GM12878 (cell line): ENCODE measurements at regions not wholly inside any gene's neighbourhood (a gene's known extent, or its start where the extent isn't known, plus 50 kb on each side); places are given as distances from the start of the nearest gene placed in this dataset.

Source experiments
- ATAC-seq: fragments of 200-7000 bp; cut with Tn5 transposase; 3 replicates; pipeline ENCODE4 v1.9.1; 2020; ENCODE audit warnings: mild to moderate bottlenecking, moderate library complexity
- BruUV-seq: library from RNA; stranded (reverse); fragments of 400-500 nt; replicated peaks from 2 replicates; lab custom pipeline; 2021; lab: Mats Ljungman, UMichigan
- CTCF ChIA-PET: fragments of 300-600 bp; sonication (Branson Sonifier 250); formaldehyde crosslinking; extraction: SDS; loops from one replicate; lab custom pipeline; 2021; ENCODE audit warnings: inconsistent platforms; lab: Yijun Ruan, JAX
- POLR2A ChIA-PET: fragments of 350-600 bp; formaldehyde crosslinking; extraction: SDS; loops from one replicate; lab custom pipeline; 2021; ENCODE audit warnings: inconsistent platforms; lab: Charles Lee
- RAD21 ChIA-PET: fragments of 300-600 bp; sonication (Branson Sonifier 250); formaldehyde crosslinking; loops from one replicate; lab custom pipeline; 2023; ENCODE audit warnings: antibody characterized with exemption; ENCODE audit not compliant: unreplicated experiment; lab: Charles Lee
- SMC1A ChIA-PET: fragments of 300-600 bp; sonication (Branson Sonifier 250); formaldehyde crosslinking; loops from one replicate; lab custom pipeline; 2023; ENCODE audit not compliant: unreplicated experiment, uncharacterized antibody; lab: Charles Lee
- DNase-seq: peaks from one replicate; pipeline ENCODE4 v3.0.0-alpha.2; 2011; ENCODE audit warnings: low read depth, low spot score
- FAIRE-seq: peaks from 3 replicates; lab custom pipeline; 2011; peaks lifted over from hg19 to GRCh38; lab: Jason Lieb, UNC
- H2AFZ ChIP-seq: 2 replicates; pipeline ENCODE4 v1.6.0; 2011; ENCODE audit warnings: low read depth, low read length, control low read depth; ENCODE audit not compliant: control insufficient read depth
- H3K27ac ChIP-seq: 2 replicates; pipeline ENCODE4 v1.5.1; 2011; ENCODE audit warnings: control low read depth; ENCODE audit not compliant: control insufficient read depth, insufficient read depth
- H3K27me3 ChIP-seq, 2 experiments: replicated peaks in 1 of 2; 2 replicates each; pipeline versions ENCODE4 v1.6.0 to v1.6.1; 2011; ENCODE audit warnings: low read length in 1 of 2; ENCODE audit not compliant: control insufficient read depth in 2 of 2, insufficient read depth in 2 of 2
- H3K36me3 ChIP-seq, 2 experiments: 2 replicates each; pipeline ENCODE4 v1.5.1; 2011; ENCODE audit warnings: low read length in 1 of 2; ENCODE audit not compliant: control insufficient read depth in 2 of 2, insufficient read depth in 2 of 2
- H3K4me1 ChIP-seq: 2 replicates; pipeline ENCODE4 v1.6.1; 2011; ENCODE audit warnings: mild to moderate bottlenecking, low read length, moderate library complexity, mixed read lengths; ENCODE audit not compliant: control insufficient read depth, insufficient read depth
- H3K4me2 ChIP-seq: 2 replicates; pipeline ENCODE4 v1.6.0; 2011; ENCODE audit warnings: control low read depth; ENCODE audit not compliant: control insufficient read depth, insufficient read depth
- H3K4me3 ChIP-seq: fragments of 200-600 bp; sonication (generic); 2 replicates; pipeline ENCODE4 v1.5.1; 2016
- H3K79me2 ChIP-seq: 2 replicates; pipeline ENCODE4 v1.6.0; 2011; ENCODE audit warnings: low read length; ENCODE audit not compliant: control insufficient read depth, insufficient read depth
- H3K9ac ChIP-seq: 2 replicates; pipeline ENCODE4 v1.8.0; 2011; ENCODE audit warnings: low read length, control low read depth, mixed read lengths; ENCODE audit not compliant: control insufficient read depth, insufficient read depth
- H3K9me3 ChIP-seq: replicated peaks from 3 replicates; pipeline ENCODE4 v1.5.1; 2011; ENCODE audit warnings: mild to moderate bottlenecking, low read length; ENCODE audit not compliant: control insufficient read depth, insufficient read depth
- H4K20me1 ChIP-seq: 2 replicates; pipeline ENCODE4 v1.6.0; 2011; ENCODE audit not compliant: control insufficient read depth, insufficient read depth
- BMI1 ChIP-seq: fragments of 450-650 bp; IDR thresholded peaks from 2 replicates; pipeline ENCODE4 v1.6.1; 2016; ENCODE audit warnings: mild to moderate bottlenecking, moderate library complexity, borderline replicate concordance
- CHD4 ChIP-seq: fragments of 200-600 bp; sonication (generic); IDR thresholded peaks from 2 replicates; pipeline ENCODE4 v1.6.1; 2016; ENCODE audit warnings: mild to moderate bottlenecking
- EGR1 ChIP-seq, 2 experiments: IDR thresholded peaks; 1 replicate in 1 of 2; 2 replicates in 1 of 2; pipeline ENCODE4 v1.6.1; 2011 to 2012; ENCODE audit warnings: low read depth in 2 of 2, low read length in 2 of 2, borderline replicate concordance in 1 of 2, mild to moderate bottlenecking in 1 of 2, moderate library complexity in 1 of 2
- NFIC ChIP-seq: IDR thresholded peaks from 2 replicates; pipeline ENCODE4 v1.6.1; 2012; ENCODE audit warnings: low read depth, mild to moderate bottlenecking, inconsistent platforms, low read length, moderate library complexity
- NFYA ChIP-seq: IDR thresholded peaks from 2 replicates; pipeline ENCODE4 v1.6.1; 2011; ENCODE audit warnings: low read depth, mild to moderate bottlenecking, low read length, improper control_type of control experiment, borderline replicate concordance
- PAX5 ChIP-seq: IDR thresholded peaks from 2 replicates; pipeline ENCODE4 v1.6.1; 2011; ENCODE audit warnings: low read depth, low read length, borderline replicate concordance
- WRNIP1 ChIP-seq: IDR thresholded peaks from 2 replicates; pipeline ENCODE4 v1.6.1; 2011; ENCODE audit warnings: low read depth, low read length, improper control_type of control experiment, borderline replicate concordance
- in situ Hi-C: fragments of 300-500 bp; cut with MboI; formaldehyde crosslinking; loops from 9 replicates; pipeline ENCODE4 v1.14.3; 2018; ENCODE audit warnings: mixed read lengths
- intact Hi-C: fragments of 100-400 bp; cut with micrococcal nuclease; formaldehyde crosslinking; loops from one replicate; pipeline ENCODE4 v1.14.2; 2022; ENCODE audit not compliant: unreplicated experiment
- TF ChIP-seq, protein P1 (sequence below), 3 experiments: IDR thresholded peaks in 2 of 3; conservative IDR thresholded peaks in 1 of 3; 2 replicates each; pipeline ENCODE4 v1.5.1; 2011; ENCODE audit warnings: low read depth in 3 of 3, low read length in 3 of 3, mild to moderate bottlenecking in 3 of 3, control low read depth in 2 of 3, moderate library complexity in 2 of 3, inconsistent platforms in 1 of 3, mixed read lengths in 1 of 3; ENCODE audit not compliant: control insufficient read depth in 2 of 3, insufficient read depth in 1 of 3; ENCODE audit errors: extremely low read depth in 1 of 3
- TF ChIP-seq, protein P2 (sequence below): fragments of 450-650 bp; IDR thresholded peaks from 2 replicates; pipeline ENCODE4 v1.6.1; 2018; ENCODE audit warnings: borderline replicate concordance, mild to moderate bottlenecking; ENCODE audit not compliant: partially characterized antibody

DNA sequence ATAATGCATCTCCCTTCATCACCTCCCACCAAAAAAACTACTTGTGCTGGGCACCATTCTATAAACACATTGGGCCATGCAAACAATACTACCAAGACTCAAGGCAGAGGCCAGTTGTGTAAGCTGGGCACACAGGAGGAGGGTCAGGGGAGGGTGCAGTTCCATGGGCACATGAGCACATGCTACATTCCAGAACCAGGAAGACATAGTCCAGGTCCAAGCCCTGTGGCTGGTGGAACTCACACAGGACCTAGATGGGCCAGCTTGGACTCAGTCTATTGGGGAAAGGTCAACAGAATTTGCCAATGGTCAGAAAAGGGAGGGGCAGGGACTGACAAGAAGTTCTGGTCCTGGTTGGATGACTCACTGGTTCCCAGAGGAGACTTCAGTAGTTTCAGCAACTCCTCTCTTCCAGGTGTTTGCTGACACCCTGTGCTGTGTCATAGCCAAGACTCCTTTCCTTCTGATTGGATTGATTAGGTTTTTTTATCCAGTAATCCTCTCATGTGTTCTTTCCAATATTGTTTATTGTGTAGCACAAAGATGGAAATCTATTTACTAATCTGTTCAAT lies 249.7 kb downstream of the C1orf94 start:
- Histone ChIP-seq H3K4me1 (no peaks in the 10 kb centered on the region), H3K4me2 (no peak overlapping the region), H3K9ac (no peak overlapping the region), H2AFZ (no peak overlapping the region), H3K27me3 (peaks cover 0 to 2% of the 10 kb centered on the region in 2 experiments; a peak in 3 of 4 replicates), H3K4me3 (no peak overlapping the region), H3K79me2 (no peaks in the 10 kb centered on the region), H4K20me1 (no peaks in the 10 kb centered on the region), H3K27ac (no peak overlapping the region), H3K9me3 (no peaks in the 10 kb centered on the region), H3K36me3 (no peaks in the 10 kb centered on the region)
- intact Hi-C loops: no loop called here
- BruUV-seq: no TSS peak
- CTCF ChIA-PET: no interaction called here
- RAD21 ChIA-PET: no interaction called here
- no peak for DNase-seq
- in situ Hi-C loops: no loop called here
- ATAC-seq: no peak
- POLR2A ChIA-PET: no interaction called here
- no peak for FAIRE-seq
- SMC1A ChIA-PET: interaction anchor here (2.0 kb wide), 1 partner anchor 17 kb away, joined by 6 read pairs; no protein-coding TSS in a partner anchor
- TF ChIP-seq NFIC (no peak), EGR1 (IDR thresholded peaks at IDR 0.05; ENCODE audit: borderline replicate concordance in 1 of 2, low read depth in 2 of 2, low read length in 2 of 2) (no peak), BMI1 (no peak), PAX5 (no peak), NFYA (no peak), WRNIP1 (no peak), CHD4 (no peak)
- TF ChIP-seq, protein P1, sequence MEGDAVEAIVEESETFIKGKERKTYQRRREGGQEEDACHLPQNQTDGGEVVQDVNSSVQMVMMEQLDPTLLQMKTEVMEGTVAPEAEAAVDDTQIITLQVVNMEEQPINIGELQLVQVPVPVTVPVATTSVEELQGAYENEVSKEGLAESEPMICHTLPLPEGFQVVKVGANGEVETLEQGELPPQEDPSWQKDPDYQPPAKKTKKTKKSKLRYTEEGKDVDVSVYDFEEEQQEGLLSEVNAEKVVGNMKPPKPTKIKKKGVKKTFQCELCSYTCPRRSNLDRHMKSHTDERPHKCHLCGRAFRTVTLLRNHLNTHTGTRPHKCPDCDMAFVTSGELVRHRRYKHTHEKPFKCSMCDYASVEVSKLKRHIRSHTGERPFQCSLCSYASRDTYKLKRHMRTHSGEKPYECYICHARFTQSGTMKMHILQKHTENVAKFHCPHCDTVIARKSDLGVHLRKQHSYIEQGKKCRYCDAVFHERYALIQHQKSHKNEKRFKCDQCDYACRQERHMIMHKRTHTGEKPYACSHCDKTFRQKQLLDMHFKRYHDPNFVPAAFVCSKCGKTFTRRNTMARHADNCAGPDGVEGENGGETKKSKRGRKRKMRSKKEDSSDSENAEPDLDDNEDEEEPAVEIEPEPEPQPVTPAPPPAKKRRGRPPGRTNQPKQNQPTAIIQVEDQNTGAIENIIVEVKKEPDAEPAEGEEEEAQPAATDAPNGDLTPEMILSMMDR (IDR thresholded peaks at IDR 0.05 in 2 of 3, conservative IDR thresholded peaks at IDR 0.05 in 1 of 3; ENCODE audit: control insufficient read depth in 2 of 3, extremely low read depth in 1 of 3, insufficient read depth in 1 of 3, low read depth in 3 of 3, low read length in 3 of 3): no peak
- TF ChIP-seq, protein P2, sequence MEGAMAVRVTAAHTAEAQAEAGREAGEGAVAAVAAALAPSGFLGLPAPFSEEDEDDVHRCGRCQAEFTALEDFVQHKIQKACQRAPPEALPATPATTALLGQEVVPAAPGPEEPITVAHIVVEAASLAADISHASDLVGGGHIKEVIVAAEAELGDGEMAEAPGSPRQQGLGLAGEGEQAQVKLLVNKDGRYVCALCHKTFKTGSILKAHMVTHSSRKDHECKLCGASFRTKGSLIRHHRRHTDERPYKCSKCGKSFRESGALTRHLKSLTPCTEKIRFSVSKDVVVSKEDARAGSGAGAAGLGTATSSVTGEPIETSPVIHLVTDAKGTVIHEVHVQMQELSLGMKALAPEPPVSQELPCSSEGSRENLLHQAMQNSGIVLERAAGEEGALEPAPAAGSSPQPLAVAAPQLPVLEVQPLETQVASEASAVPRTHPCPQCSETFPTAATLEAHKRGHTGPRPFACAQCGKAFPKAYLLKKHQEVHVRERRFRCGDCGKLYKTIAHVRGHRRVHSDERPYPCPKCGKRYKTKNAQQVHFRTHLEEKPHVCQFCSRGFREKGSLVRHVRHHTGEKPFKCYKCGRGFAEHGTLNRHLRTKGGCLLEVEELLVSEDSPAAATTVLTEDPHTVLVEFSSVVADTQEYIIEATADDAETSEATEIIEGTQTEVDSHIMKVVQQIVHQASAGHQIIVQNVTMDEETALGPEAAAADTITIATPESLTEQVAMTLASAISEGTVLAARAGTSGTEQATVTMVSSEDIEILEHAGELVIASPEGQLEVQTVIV: no peak
